MCF 10A (cell line): ENCODE measurements at regions not wholly inside any gene's neighbourhood (a gene's known extent, or its start where the extent isn't known, plus 50 kb on each side); places are given as distances from the start of the nearest gene placed in this dataset.
A peak's percentile ranks its signal among the peaks of the same experiment; 100 is the strongest.

Experiments used
- BruUV-seq: library from RNA; stranded (reverse); fragments of 400-500 nt; replicated peaks from 2 replicates; lab custom pipeline; 2021; lab: Mats Ljungman, UMichigan
- CTCF ChIA-PET: fragments of 300-600 bp; sonication (Branson Sonifier 250); formaldehyde crosslinking; extraction: SDS; loops from one replicate; lab custom pipeline; 2021; ENCODE audit warnings: antibody characterized with exemption, inconsistent platforms; lab: Yijun Ruan, JAX
- POLR2A ChIA-PET: fragments of 300-600, 350-650 bp; sonication (Branson Sonifier 250); formaldehyde crosslinking; extraction: SDS; loops from one replicate; lab custom pipeline; 2020; ENCODE audit warnings: antibody characterized with exemption, inconsistent platforms; lab: Yijun Ruan, JAX
- DNase-seq: peaks from one replicate; pipeline ENCODE4 v3.0.0-alpha.2; 2018; ENCODE audit not compliant: unreplicated experiment
- H3K27ac Mint-ChIP-seq: one replicate; pipeline ENCODE4 v1.8.0; 2022; ENCODE audit warnings: mild to moderate bottlenecking, low read depth, mixed read lengths; ENCODE audit not compliant: unreplicated experiment
- H3K27me3 Mint-ChIP-seq: one replicate; pipeline ENCODE4 v1.8.0; 2022; ENCODE audit warnings: mixed read lengths; ENCODE audit not compliant: insufficient read depth, unreplicated experiment
- H3K36me3 Mint-ChIP-seq: one replicate; pipeline ENCODE4 v1.8.0; 2022; ENCODE audit warnings: mild to moderate bottlenecking, moderate library complexity, mixed read lengths; ENCODE audit not compliant: insufficient read depth, unreplicated experiment
- H3K4me1 Mint-ChIP-seq: one replicate; pipeline ENCODE4 v1.8.0; 2022; ENCODE audit warnings: mixed read lengths; ENCODE audit not compliant: insufficient read depth, unreplicated experiment
- H3K4me3 Mint-ChIP-seq: one replicate; pipeline ENCODE4 v1.8.0; 2022; ENCODE audit warnings: mild to moderate bottlenecking, moderate library complexity, mixed read lengths; ENCODE audit not compliant: unreplicated experiment
- H3K9me3 Mint-ChIP-seq: one replicate; pipeline ENCODE4 v1.8.0; 2022; ENCODE audit warnings: mixed read lengths; ENCODE audit not compliant: unreplicated experiment
- CTCF ChIP-seq: fragments of 200-600 bp; IDR thresholded peaks from one replicate; pipeline ENCODE4 v1.8.0; 2022; ENCODE audit warnings: antibody characterized with exemption, mild to moderate bottlenecking; ENCODE audit not compliant: unreplicated experiment
- intact Hi-C: fragments of 100-400 bp; cut with micrococcal nuclease; formaldehyde crosslinking; loops from 2 replicates; pipeline ENCODE4 v1.14.1; 2022

DNA sequence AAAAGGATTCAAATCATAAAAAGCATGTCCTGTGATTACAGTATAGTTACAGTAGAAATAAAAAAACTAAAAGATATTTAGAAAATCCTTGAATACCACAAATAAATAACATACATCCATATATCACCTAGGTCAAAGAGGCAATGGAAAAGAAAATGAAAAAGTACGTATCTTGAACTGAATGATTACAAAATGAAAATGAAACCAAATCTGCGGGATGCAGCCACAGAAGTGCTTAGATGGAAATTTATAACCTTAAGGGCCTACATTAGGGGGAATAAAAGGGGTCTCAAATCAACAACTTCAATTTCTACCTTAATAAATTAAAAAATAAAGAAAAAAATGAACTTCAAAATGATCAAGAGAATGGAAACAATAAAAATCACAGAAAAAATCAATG is 879.0 kb upstream of the CELF2 start:
- peak; percentile 33 for DNase-seq
- BruUV-seq: no TSS peak
- Mint-ChIP-seq H3K36me3 (no peaks in the 10 kb centered on the region), H3K27me3 (no peaks in the 10 kb centered on the region), H3K27ac (peak overlapping the region; percentile 43), H3K9me3 (no peaks in the 10 kb centered on the region), H3K4me1 (peaks cover 14% of the 10 kb centered on the region), H3K4me3 (peak overlapping the region; percentile 68)
- POLR2A ChIA-PET: interaction anchor here (0.7 kb wide), 1 partner anchor 1620 kb away, joined by 3 read pairs; no protein-coding TSS in a partner anchor
- no peak for TF ChIP-seq CTCF
- CTCF ChIA-PET: interaction anchor here (1.0 kb wide), 1 partner anchor 14 kb away, joined by 3 read pairs; no protein-coding TSS in a partner anchor
- intact Hi-C loops: no loop called here

DNA sequence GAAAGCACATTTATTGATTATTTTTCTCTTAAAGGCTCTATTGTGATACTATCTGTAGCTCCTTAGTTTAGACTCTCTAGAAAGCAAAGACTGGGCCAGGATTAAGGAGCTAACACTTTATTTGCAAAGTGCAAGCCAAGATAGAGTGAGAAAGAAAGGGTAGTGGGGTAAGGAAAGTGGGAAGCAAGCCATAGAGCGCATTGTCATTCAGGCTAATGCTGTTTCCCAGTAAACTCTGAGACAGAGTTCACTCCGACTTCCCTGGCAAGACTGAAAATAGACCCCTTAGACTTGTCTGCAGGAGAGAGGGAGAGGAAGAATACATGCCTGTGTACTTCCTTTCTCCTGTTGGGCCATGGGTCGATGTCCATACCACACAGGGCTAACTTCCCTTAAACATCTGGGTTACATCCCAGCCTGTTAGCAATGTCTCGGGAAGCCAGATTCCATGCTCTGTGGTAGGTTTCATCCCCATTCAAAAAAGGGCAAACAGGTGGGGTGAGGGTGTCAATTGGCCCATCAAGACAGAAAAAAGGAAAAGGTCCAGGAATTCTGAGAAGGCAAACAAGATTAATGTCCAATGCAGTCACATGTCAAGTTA is 875.8 kb upstream of the CELF2 start:
- H3K4me1 Mint-ChIP-seq: peaks cover 14% of the 10 kb centered on the region
- intact Hi-C loops: no loop called here
- POLR2A ChIA-PET: no interaction called here

DNA sequence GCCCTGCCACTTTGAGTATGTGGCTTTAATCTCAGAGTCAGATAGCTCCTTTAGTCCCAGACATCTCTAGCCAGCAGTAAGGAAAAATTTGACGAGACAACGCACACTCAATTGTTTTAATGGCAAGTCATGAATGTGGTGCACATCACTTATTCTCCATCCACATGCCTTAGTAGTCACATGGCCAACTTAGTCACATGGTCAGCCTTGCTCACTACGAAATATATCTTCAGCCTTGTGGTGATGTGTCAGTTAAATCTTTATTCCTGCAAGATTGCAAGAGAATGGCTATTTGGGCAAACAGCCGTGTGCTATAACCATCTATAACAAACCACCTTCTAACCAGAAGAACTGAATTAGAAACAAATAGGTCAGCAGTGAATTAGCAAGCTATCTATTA is 871.1 kb upstream of the CELF2 start:
- intact Hi-C loops: no loop called here
- POLR2A ChIA-PET: interaction anchor here (1.3 kb wide), 1 partner anchor 11 kb away, joined by 3 read pairs; no protein-coding TSS in a partner anchor
- Mint-ChIP-seq H3K27ac (no peak overlapping the region), H3K4me1 (no peaks in the 10 kb centered on the region), H3K27me3 (no peaks in the 10 kb centered on the region), H3K36me3 (no peaks in the 10 kb centered on the region), H3K9me3 (no peaks in the 10 kb centered on the region), H3K4me3 (no peak overlapping the region)
- CTCF ChIA-PET: interaction anchor here (0.6 kb wide), 1 partner anchor 547 kb away, joined by 3 read pairs; no protein-coding TSS in a partner anchor
- no peak for DNase-seq
- no TSS peak for BruUV-seq
- TF ChIP-seq CTCF: no peak

More for the DNA sequence above, 875.8 kb upstream of the CELF2 start:
- Mint-ChIP-seq H3K4me3 (no peak overlapping the region), H3K9me3 (no peaks in the 10 kb centered on the region), H3K27ac (no peak overlapping the region), H3K27me3 (no peaks in the 10 kb centered on the region), H3K36me3 (no peaks in the 10 kb centered on the region)
- BruUV-seq: no TSS peak
- no peak for TF ChIP-seq CTCF
- CTCF ChIA-PET: no interaction called here
- DNase-seq: no peak

DNA sequence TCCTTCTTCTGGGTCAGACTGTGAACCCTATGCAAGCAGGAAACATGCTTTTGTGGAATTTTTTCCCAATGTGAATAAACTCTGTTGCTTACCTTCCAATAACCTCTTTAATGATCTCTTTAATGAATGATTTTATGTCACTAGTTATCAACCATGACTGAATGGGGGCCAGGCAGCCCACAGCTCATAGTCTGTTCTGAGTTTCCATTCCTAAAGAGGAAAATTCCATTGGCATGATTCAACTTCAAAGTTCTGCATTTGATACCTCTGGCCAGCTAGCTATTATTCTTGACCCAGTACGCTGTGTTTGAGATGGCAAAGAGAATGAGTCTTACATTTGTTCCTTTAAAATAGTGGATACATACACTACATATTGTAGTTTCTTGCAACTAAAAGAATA is 867.8 kb upstream of the CELF2 start:
- Mint-ChIP-seq H3K9me3 (no peaks in the 10 kb centered on the region), H3K27ac (no peak overlapping the region), H3K27me3 (no peaks in the 10 kb centered on the region), H3K36me3 (no peaks in the 10 kb centered on the region), H3K4me3 (no peak overlapping the region), H3K4me1 (no peaks in the 10 kb centered on the region)
- intact Hi-C loops: no loop called here
- no peak for TF ChIP-seq CTCF
- no TSS peak for BruUV-seq
- DNase-seq: no peak
- CTCF ChIA-PET: no interaction called here
- POLR2A ChIA-PET: no interaction called here
